OCI-LY7 (cell line): ENCODE measurements at regions not wholly inside any gene's neighbourhood (a gene's known extent, or its start where the extent isn't known, plus 50 kb on each side); places are given as distances from the start of the nearest gene placed in this dataset.

ENCODE experiments used
- BruUV-seq: library from RNA; stranded (reverse); fragments of 400-500 nt; replicated peaks from 2 replicates; lab custom pipeline; 2021; lab: Mats Ljungman, UMichigan
- CTCF ChIA-PET: fragments of 300-600 bp; sonication (Branson Sonifier 250); formaldehyde crosslinking; loops from one replicate; lab custom pipeline; 2022; ENCODE audit warnings: antibody characterized with exemption; ENCODE audit not compliant: unreplicated experiment; lab: Charles Lee
- POLR2A ChIA-PET: fragments of 300-600 bp; sonication (Branson Sonifier 250); formaldehyde crosslinking; loops from one replicate; lab custom pipeline; 2022; ENCODE audit warnings: antibody characterized with exemption; lab: Charles Lee
- DNase-seq: peaks from one replicate; pipeline ENCODE4 v3.0.0-alpha.2; 2015; ENCODE audit warnings: low spot score
- H2AFZ ChIP-seq: fragments of 200-600 bp; sonication (generic), shearing (Covaris generic); 2 replicates; pipeline ENCODE4 v1.6.1; 2014; ENCODE audit warnings: mild to moderate bottlenecking, antibody characterized with exemption, low read length, moderate library complexity
- H3K27ac ChIP-seq: fragments of 200-600 bp; sonication (generic); 2 replicates; pipeline ENCODE4 v1.5.1; 2014; ENCODE audit warnings: mixed run types, low read depth, mild to moderate bottlenecking, moderate library complexity, low read length, inconsistent platforms; ENCODE audit not compliant: poor library complexity, severe bottlenecking
- H3K36me3 ChIP-seq: fragments of 200-600 bp; sonication (generic); 2 replicates; pipeline ENCODE4 v1.6.1; 2014; ENCODE audit warnings: mild to moderate bottlenecking, antibody characterized with exemption, low read length, moderate library complexity, mixed read lengths; ENCODE audit not compliant: insufficient read depth
- H3K4me1 ChIP-seq: fragments of 200-600 bp; sonication (generic); 2 replicates; pipeline ENCODE4 v1.5.1; 2014; ENCODE audit warnings: mild to moderate bottlenecking, low read length; ENCODE audit not compliant: insufficient read depth, poor library complexity, severe bottlenecking
- H3K4me2 ChIP-seq: fragments of 200-600 bp; sonication (generic); 2 replicates; pipeline ENCODE4 v1.6.1; 2014; ENCODE audit warnings: mild to moderate bottlenecking, low read length
- H3K4me3 ChIP-seq: fragments of 200-600 bp; sonication (generic); 2 replicates; pipeline ENCODE4 v1.5.1; 2014; ENCODE audit warnings: mild to moderate bottlenecking, low read depth, low read length; ENCODE audit not compliant: poor library complexity, severe bottlenecking
- H3K79me2 ChIP-seq: fragments of 200-600 bp; sonication (generic); 2 replicates; pipeline ENCODE4 v1.6.1; 2016; ENCODE audit warnings: low read depth, mild to moderate bottlenecking, low read length, moderate library complexity, mixed read lengths; ENCODE audit not compliant: insufficient read depth
- H3K9me2 ChIP-seq: fragments of 200-600 bp; sonication (generic); 2 replicates; pipeline ENCODE4 v1.6.1; 2016; ENCODE audit warnings: mild to moderate bottlenecking, low read length, mixed read lengths; ENCODE audit not compliant: insufficient read depth
- H3K9me3 ChIP-seq: fragments of 200-600 bp; sonication (generic); 2 replicates; pipeline ENCODE4 v1.6.1; 2014; ENCODE audit warnings: mild to moderate bottlenecking, mixed run types, low read length, mixed read lengths
- H4K20me1 ChIP-seq: fragments of 200-600 bp; sonication (generic); 2 replicates; pipeline ENCODE4 v1.6.1; 2014; ENCODE audit warnings: mild to moderate bottlenecking, antibody characterized with exemption, low read length, moderate library complexity, mixed read lengths; ENCODE audit not compliant: insufficient read depth
- EZH2phosphoT487 ChIP-seq: fragments of 200-600 bp; sonication (generic); IDR thresholded peaks from 2 replicates; pipeline ENCODE4 v1.6.1; 2018; ENCODE audit warnings: low read depth, borderline replicate concordance, mild to moderate bottlenecking, mixed run types, antibody characterized with exemption, low read length, moderate library complexity, mixed read lengths
- intact Hi-C: fragments of 100-400 bp; cut with micrococcal nuclease; formaldehyde crosslinking; loops from one replicate; pipeline ENCODE4 v1.10.0; 2022; ENCODE audit not compliant: unreplicated experiment
- TF ChIP-seq, protein P1 (sequence below): fragments of 200-600 bp; sonication (generic); conservative IDR thresholded peaks from 2 replicates; pipeline ENCODE4 v1.5.1; 2014; ENCODE audit warnings: mild to moderate bottlenecking, antibody characterized with exemption, low read length, moderate library complexity, mixed read lengths

DNA sequence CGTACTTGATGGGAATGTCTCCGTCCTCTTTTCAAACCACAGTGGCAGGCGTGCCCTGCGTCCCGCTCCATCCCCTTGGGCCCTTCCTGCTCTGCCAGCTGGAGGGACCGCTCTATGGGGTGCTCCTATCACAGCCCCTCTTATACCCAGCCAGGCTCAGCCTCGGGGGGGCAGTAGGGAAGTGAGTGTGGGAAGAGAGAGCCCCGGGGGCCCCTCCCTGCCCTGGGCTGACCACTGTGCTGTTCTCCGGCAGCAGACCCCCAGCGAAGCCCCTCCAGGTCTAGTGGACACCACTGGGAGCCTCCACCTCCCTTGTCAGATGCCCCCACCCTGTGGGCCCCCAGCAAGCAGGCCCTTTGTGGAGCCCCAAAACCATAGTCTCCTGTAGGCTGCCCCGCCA, 572.5 kb downstream of the BRD1 start:
- Histone ChIP-seq H3K4me3 (no peak overlapping the region), H3K79me2 (no peaks in the 10 kb centered on the region), H3K4me1 (no peaks in the 10 kb centered on the region), H3K9me3 (no peaks in the 10 kb centered on the region), H3K27ac (no peak overlapping the region), H4K20me1 (no peaks in the 10 kb centered on the region), H3K36me3 (no peaks in the 10 kb centered on the region), H3K4me2 (no peak overlapping the region), H2AFZ (no peak overlapping the region), H3K9me2 (no peaks in the 10 kb centered on the region)
- CTCF ChIA-PET, result no interaction called here
- intact Hi-C loops, result no loop called here
- POLR2A ChIA-PET, result no interaction called here
- TF ChIP-seq, protein P1, sequence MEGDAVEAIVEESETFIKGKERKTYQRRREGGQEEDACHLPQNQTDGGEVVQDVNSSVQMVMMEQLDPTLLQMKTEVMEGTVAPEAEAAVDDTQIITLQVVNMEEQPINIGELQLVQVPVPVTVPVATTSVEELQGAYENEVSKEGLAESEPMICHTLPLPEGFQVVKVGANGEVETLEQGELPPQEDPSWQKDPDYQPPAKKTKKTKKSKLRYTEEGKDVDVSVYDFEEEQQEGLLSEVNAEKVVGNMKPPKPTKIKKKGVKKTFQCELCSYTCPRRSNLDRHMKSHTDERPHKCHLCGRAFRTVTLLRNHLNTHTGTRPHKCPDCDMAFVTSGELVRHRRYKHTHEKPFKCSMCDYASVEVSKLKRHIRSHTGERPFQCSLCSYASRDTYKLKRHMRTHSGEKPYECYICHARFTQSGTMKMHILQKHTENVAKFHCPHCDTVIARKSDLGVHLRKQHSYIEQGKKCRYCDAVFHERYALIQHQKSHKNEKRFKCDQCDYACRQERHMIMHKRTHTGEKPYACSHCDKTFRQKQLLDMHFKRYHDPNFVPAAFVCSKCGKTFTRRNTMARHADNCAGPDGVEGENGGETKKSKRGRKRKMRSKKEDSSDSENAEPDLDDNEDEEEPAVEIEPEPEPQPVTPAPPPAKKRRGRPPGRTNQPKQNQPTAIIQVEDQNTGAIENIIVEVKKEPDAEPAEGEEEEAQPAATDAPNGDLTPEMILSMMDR, result no peak
- no peak for TF ChIP-seq EZH2phosphoT487
- no TSS peak for BruUV-seq
- DNase-seq, result no peak

DNA sequence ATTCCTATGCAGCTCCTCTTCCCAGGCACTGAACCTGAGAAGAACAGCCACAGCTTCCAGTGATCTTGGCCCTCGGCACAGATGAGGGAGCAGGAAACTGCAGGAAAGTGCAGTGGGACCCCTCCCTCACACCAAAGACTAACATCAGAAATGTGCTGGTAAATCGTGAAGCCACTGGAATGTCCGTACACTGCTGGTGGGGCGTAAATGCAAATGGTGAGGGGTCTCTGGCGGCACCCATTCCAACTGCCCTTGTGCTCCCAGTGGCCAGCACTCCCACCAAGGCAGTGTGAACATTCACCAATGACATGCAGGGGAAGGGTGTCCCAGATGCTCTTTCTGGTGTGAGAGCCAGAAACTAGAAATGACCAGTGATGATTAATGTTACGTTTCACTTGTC, 574.0 kb downstream of the BRD1 start:
- no peaks in the 10 kb centered on the region for H4K20me1 ChIP-seq
- H3K4me3 ChIP-seq, result no peak overlapping the region
- no peak for TF ChIP-seq EZH2phosphoT487
- TF ChIP-seq, protein P1, result no peak
- no peaks in the 10 kb centered on the region for H3K9me2 ChIP-seq
- DNase-seq, result no peak
- ChIA-PET CTCF (no interaction called here), POLR2A (no interaction called here)
- no peak overlapping the region for H3K4me2 ChIP-seq
- no peaks in the 10 kb centered on the region for H3K36me3 ChIP-seq
- H3K9me3 ChIP-seq, result no peaks in the 10 kb centered on the region
- H3K4me1 ChIP-seq, result no peaks in the 10 kb centered on the region
- no peaks in the 10 kb centered on the region for H3K79me2 ChIP-seq
- BruUV-seq, result no TSS peak
- intact Hi-C loops, result no loop called here
- H2AFZ ChIP-seq, result no peak overlapping the region
- no peak overlapping the region for H3K27ac ChIP-seq

- CTCF ChIA-PET, result no interaction called here
- Histone ChIP-seq H3K4me2 (no peak overlapping the region), H3K9me3 (no peaks in the 10 kb centered on the region), H3K27ac (no peak overlapping the region), H3K4me1 (no peaks in the 10 kb centered on the region), H3K36me3 (no peaks in the 10 kb centered on the region), H3K79me2 (no peaks in the 10 kb centered on the region), H2AFZ (no peak overlapping the region), H3K9me2 (no peaks in the 10 kb centered on the region), H4K20me1 (no peaks in the 10 kb centered on the region), H3K4me3 (no peak overlapping the region)
- no peak for DNase-seq
- POLR2A ChIA-PET, result no interaction called here
- no peak for TF ChIP-seq EZH2phosphoT487
- TF ChIP-seq, protein P1, result no peak
- BruUV-seq, result no TSS peak
- intact Hi-C loops, result no loop called here
Measured at GRCh38 chr22:49251371-49251770, 576.3 kb downstream of the BRD1 start.
